ENCODE measurements at regions not wholly inside any gene's neighbourhood (a gene's known extent, or its start where the extent isn't known, plus 50 kb on each side); places are given as distances from the start of the nearest gene placed in this dataset.

DNA sequence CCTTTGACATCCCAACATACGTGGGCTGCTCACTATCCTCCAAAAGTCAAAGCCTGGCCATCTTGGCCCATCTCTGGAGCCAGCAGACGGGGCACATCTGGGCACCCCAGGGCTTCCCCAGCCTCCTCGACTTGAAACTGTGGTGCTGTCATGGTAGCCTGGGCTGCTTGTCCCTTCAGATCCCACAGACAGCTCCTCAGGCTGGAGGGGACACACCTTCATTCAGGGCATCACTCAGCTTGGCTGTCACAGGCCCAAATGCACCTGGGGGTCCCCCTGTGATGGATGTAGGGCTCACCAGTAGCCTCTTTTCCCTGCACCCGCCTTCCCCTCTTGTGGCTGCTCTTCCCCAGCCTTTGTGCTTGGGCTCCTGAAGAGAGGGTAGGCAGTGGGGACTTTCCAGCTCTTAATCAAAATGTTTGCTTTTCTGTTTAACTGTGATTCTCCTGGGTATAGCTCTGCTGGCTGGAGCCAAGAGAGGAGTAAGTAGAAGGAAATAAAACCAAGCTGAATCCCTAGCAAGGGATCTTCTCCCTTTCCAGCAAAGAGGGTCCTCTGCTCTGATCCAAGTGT is 92.3 kb downstream of the GYPC start:
- DNase-seq, result no peak

DNA sequence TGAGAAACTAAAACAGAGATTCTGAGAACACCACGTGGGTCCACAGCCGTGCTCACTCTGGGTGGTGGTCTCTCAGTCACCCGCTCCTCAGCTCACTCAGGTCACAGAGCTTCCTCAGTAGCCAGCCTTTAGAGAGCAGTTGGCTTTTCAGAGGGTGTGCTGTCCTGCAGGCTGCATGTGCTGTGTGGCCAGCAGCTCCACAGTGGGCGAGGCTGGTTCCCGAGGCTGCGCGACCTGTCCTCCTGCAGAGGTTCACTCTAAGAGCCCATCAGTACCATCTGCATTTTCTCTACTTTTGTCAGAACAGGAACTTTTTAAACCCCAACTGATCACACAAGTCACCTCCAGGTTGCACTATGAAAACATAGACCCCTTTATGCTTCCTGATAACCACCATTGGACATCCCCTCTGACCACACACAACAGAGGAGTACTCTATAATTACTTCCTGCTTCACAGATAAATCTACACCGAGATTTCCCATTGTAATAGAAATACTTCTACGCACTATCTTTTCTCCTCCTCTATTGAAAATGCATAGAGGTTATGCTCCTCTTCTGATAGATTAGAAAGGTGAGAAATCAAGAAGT is 93.1 kb downstream of the GYPC start:
- no peak for DNase-seq

- DNase-seq, result no peak
Observed at GRCh38 chr2:126749537-126749936, 93.6 kb downstream of the GYPC start.

GRCh38 chr2:126750506-126750905 is 94.5 kb downstream of the GYPC start:
- no peak for DNase-seq

DNA sequence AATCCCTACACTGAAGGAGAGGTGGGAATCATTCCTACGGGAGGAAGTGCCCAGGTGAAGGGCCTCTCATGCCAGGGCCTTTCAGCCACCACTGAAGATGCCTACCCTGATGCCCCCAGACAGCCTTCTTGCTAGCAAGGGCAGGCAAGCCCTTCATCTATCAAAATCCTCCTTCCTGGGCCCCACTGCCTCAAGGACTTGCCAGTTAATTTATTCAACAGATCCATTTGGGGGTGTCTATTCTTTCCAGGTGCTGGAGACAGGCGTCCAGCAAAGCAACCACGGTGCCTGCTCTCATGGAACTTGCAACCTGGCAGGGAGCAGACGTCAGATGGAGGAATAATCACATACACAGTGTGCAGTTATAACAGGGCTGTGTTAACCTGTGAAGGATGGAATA is 95.5 kb downstream of the GYPC start:
- no peak for DNase-seq

- DNase-seq, result no peak
Observed at GRCh38 chr2:126752876-126753275, 96.9 kb downstream of the GYPC start.

DNA sequence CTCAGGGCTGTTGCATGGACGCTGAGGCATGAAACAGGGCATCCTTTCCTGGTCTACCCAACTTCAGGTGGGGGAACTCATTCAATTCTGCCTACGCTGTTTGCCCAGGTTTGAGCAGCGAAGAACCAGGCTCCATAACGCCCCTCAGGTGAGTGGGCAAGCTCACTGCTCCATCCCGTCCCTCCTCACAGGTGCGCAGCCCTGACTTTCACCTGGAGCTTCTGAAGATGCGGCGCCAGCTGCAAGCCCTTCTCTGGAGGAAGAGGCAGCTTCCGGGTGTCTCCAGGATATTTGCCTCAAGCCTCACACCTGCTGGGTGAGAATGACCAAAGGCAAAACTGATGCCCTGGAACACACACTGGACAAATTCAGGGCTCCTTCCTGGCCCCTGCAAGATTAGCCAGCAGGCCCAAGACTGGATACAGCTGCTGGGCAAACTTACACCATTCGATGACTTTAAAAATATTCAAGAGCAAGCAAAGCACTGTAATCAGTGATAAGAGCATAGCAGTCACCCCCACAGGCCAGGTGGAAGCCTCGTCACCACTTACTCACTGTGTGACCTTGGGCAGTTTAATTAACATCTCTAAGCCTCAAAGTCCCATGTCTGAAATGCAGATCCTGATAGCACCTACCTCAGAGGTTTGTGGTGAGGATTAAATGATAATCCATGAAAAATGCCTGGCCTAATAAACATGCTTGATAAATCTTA is 97.7 kb downstream of the GYPC start:
- no peak for DNase-seq

DNA sequence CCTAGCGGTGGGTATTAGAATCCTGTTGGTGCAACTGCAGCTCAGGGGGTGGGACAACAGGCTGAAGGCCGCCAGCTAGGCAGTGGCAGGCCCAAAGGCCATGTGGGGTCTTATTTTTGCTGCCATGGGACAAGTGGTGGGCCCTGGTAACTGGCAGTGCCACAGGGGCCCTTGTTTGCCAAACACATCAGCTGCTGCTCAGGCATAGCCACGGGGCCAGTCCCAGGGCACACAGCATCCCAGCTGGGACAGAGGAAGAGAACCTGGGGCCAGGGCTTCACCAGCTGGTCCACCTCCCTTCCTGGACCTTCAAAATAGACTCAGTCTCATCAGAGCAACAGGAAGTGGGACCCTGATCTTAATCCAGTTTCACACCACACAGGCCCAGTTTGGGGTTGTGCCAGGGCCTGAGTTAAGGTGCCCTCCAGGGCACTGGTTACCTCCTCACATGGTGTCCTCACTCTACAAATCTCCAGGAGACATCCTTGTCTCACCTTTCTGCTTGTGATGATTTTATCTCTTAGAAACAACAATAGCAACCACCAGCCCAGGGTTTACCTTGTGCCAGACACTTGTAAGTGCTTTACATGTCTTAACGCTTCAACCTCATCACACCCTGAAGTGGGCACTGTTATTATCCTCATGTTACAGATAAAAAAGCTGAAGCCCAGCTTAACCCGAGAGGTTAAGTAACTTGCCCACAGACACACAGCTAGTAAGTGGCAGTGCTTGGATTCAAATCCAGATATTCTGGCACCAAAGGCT is 98.5 kb downstream of the GYPC start:
- DNase-seq, result no peak

DNA sequence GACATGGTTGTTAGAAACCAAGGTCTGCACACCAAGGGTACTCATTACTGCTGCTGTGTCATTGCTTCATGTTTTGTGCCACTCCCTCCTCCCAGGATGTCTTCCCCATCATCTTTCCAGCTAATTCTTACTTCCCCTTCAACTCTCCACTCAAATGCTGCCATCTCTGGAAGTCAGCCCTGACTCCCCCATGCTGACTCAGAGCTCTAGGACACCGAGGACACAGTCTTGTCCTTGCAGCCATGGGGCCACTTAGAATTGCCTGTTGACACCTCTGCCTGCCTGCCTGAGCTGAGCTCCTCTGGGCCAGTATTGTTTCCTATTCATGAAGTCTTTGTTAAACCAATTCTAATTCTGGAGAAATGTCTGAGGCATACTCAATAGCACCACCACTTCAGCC is 100.2 kb downstream of the GYPC start:
- no peak for DNase-seq

GRCh38 chr2:126761256-126761980 is 105.5 kb downstream of the GYPC start:
- DNase-seq, result peak in 1 of 2 donors; percentile 36

- peak; percentile 26 to 45 for DNase-seq
Observed at GRCh38 chr2:126761981-126762878, 106.3 kb downstream of the GYPC start.

GRCh38 chr2:126764686-126765265 is 108.8 kb downstream of the GYPC start:
- peak; percentile 36 to 90 for DNase-seq

DNA sequence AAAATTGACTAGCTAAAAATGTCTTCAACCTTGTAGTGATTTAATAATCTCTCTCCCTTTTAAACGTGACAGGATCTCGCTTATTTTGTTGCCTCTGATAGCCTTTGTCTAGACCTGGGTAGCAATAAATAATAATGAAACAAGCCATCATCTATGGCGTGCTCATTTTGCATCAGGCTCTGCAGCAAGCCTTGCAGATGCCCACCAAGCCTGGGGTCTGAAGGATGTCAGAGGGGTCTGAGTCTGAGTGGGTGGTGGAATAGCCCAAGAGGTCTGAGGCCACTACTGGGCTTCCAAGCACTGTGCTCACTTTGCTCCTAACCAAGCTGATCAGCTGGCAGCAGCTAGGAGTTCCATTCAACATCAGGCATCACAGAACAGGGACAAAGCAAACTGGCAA is 109.4 kb downstream of the GYPC start:
- no peak for DNase-seq

DNA sequence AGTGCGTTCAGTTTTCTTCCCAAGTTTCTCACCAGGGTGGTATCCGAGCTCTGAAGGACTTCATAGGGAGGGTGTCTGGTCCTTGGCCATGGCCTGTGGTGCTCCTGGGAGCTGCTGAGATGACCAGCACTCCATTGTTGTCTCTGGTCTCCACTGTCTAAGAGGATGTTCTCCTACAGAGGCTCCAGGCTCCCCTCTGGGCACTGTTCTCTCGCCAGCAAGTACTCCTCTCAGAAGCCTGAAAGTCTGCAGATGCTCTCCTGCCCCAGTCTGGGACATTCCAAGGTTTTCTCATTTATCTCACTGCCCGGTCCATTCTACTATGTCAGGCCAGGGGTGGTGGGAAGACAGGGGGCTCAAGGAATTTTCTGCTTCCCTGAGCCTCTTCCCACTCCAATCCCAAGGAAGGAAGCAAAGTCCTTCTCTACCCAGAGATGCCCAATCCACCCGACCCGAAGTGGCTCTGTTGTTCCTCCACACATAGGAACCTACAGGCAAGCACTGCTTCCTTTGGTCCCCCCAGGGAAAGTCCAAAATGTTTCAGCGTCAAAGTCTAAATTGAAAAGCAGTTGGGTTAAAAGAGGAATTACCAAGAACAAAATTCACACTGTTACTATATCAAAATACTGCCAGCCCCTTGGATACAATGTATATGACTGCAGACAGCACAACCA is 110.5 kb downstream of the GYPC start:
- DNase-seq, result no peak

GRCh38 chr2:126766969-126767296 is 111.0 kb downstream of the GYPC start:
- no peak for DNase-seq

DNA sequence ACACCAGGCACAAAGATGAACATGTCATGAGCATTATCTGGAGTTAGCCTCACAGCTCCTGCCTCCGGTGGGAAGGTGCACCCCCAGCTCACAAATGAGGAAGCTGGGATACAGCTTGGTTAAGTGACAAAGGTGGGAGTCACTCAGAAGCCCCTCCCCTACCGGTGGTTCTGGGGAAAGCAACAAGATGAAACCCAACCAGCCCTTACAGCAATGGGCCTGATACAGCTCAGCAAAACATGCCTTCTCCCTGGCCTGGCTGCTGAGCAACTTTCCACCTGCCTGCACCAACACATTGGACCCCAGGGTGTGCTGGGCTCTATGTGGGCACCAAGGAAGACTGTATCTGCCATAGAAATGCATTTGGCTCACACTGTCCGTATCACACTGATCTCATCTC is 113.2 kb downstream of the GYPC start:
- no peak for DNase-seq

- DNase-seq, result no peak
Observed at GRCh38 chr2:126770466-126770865, 114.5 kb downstream of the GYPC start.

- no peak for DNase-seq
Observed at GRCh38 chr2:126771094-126771493, 115.1 kb downstream of the GYPC start.

DNA sequence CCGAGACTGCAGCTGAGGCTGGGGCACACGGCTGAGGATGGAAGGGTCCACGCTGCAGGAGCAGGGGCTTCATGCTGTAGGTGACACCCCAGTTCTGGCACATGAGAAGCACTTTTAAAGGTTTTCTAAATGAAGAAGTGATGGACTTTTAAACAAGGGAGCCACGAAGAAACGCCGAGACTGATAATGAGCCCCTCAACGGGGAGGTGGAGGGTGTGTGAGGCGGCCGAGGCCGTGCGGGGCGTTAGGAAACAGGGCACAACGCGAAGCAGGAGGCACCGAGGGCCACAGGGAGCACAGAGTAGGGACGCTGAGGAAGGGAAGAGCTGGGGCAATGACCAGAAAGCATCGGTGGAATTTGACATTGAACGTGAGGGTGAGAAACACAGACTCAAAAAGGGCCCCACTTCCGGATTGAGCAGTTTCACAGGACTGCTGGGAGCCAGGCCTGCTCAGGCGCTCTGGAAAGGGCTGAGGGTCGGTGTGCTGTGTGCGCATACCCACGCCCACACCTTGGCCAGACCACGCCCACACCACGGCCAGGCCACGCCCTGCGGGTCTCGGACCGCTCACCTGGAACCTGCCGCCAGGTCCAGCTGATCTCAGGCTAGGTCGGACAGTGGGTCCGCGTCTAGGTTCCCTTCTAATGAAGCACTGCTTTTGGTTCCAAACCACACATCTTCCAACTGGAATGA is 115.7 kb downstream of the GYPC start:
- no peak for DNase-seq

GRCh38 chr2:126774290-126774689 is 118.3 kb downstream of the GYPC start:
- DNase-seq, result no peak
